CD14-positive monocyte (primary cell): ENCODE measurements at regions not wholly inside any gene's neighbourhood (a gene's known extent, or its start where the extent isn't known, plus 50 kb on each side); places are given as distances from the start of the nearest gene placed in this dataset.

ENCODE experiments used
- DNase-seq, 3 donors: peaks; one replicate each; pipeline ENCODE4 v3.0.0-alpha.2; 2011 to 2022
- H2AFZ ChIP-seq: 2 replicates; pipeline ENCODE4 v1.6.0; 2012; ENCODE audit warnings: mild to moderate bottlenecking, low read depth, low read length, inconsistent platforms; ENCODE audit not compliant: insufficient read depth, poor library complexity, severe bottlenecking
- H3K27ac ChIP-seq, 2 donors: 1 replicate in 1 of 2; 2 replicates in 1 of 2; pipeline ENCODE4 v1.5.1; 2012 to 2013; ENCODE audit warnings: low read length in 2 of 2, control low read depth in 1 of 2, inconsistent platforms in 1 of 2, low read depth in 1 of 2, mild to moderate bottlenecking in 1 of 2
- H3K27me3 ChIP-seq, 2 donors: one replicate each; pipeline versions ENCODE4 v1.6.0 to v1.6.1; 2011 to 2013; ENCODE audit warnings: low read length in 2 of 2; ENCODE audit not compliant: control insufficient read depth in 2 of 2, insufficient read depth in 2 of 2
- H3K36me3 ChIP-seq, 2 donors: replicated peaks in 1 of 2; 1 replicate in 1 of 2; 2 replicates in 1 of 2; pipeline versions ENCODE4 v1.5.1 to v1.6.1; 2012 to 2013; ENCODE audit warnings: low read length in 2 of 2, control low read depth in 1 of 2, inconsistent platforms in 1 of 2, mild to moderate bottlenecking in 1 of 2; ENCODE audit not compliant: insufficient read depth in 2 of 2, control insufficient read depth in 1 of 2
- H3K4me1 ChIP-seq, 2 donors: 1 replicate in 1 of 2; 2 replicates in 1 of 2; pipeline versions ENCODE4 v1.5.1 to v1.6.1; 2012 to 2013; ENCODE audit warnings: low read length in 2 of 2, control low read depth in 1 of 2, inconsistent platforms in 1 of 2, mild to moderate bottlenecking in 1 of 2, moderate library complexity in 1 of 2; ENCODE audit not compliant: insufficient read depth in 2 of 2, control insufficient read depth in 1 of 2
- H3K4me2 ChIP-seq: replicated peaks from 2 replicates; pipeline ENCODE3; 2012; ENCODE audit warnings: low read length, moderate library complexity, mild to moderate bottlenecking; ENCODE audit not compliant: poor library complexity, severe bottlenecking; ENCODE audit errors: extremely low read depth
- H3K4me3 ChIP-seq, 3 experiments: fragments of 200-600 bp in 1 of 3; sonication (generic) in 1 of 3; replicated peaks in 1 of 3; 1 replicate in 2 of 3; 2 replicates in 1 of 3; pipeline ENCODE4 v1.5.1; 2011 to 2013; ENCODE audit warnings: low read length in 3 of 3, mild to moderate bottlenecking in 3 of 3, control low read depth in 2 of 3, low read depth in 2 of 3, inconsistent platforms in 1 of 3, moderate library complexity in 1 of 3
- H3K79me2 ChIP-seq: 2 replicates; pipeline ENCODE4 v1.6.0; 2012; ENCODE audit warnings: mild to moderate bottlenecking, control low read depth, inconsistent platforms, low read length, moderate library complexity; ENCODE audit not compliant: insufficient read depth
- H3K9ac ChIP-seq: 2 replicates; pipeline ENCODE4 v1.6.0; 2017; ENCODE audit warnings: low read length, mild to moderate bottlenecking; ENCODE audit not compliant: insufficient read depth, poor library complexity, severe bottlenecking
- H3K9me3 ChIP-seq, 2 donors: replicated peaks in 1 of 2; 1 replicate in 1 of 2; 2 replicates in 1 of 2; pipeline versions ENCODE4 v1.5.1 to v1.6.1; 2012 to 2013; ENCODE audit warnings: low read length in 2 of 2, control low read depth in 1 of 2; ENCODE audit not compliant: control insufficient read depth in 1 of 2, insufficient read depth in 1 of 2
- H4K20me1 ChIP-seq: 2 replicates; pipeline ENCODE4 v1.6.0; 2012; ENCODE audit warnings: mild to moderate bottlenecking, low read length, control low read depth, moderate library complexity; ENCODE audit not compliant: insufficient read depth
- H3K27ac Mint-ChIP-seq, 7 donors: one replicate each; pipeline ENCODE4 v1.8.0; 2020; ENCODE audit warnings: mild to moderate bottlenecking in 7 of 7, mixed read lengths in 7 of 7, moderate library complexity in 6 of 7, inconsistent platforms in 2 of 7
- H3K27me3 Mint-ChIP-seq, 3 donors: one replicate each; pipeline ENCODE4 v1.8.0; 2021 to 2022; ENCODE audit warnings: low read depth in 3 of 3, mild to moderate bottlenecking in 3 of 3, mixed read lengths in 3 of 3, moderate library complexity in 3 of 3, inconsistent platforms in 1 of 3
- H3K36me3 Mint-ChIP-seq, 2 donors: one replicate each; pipeline ENCODE4 v1.8.0; 2020; ENCODE audit warnings: mixed read lengths in 2 of 2, inconsistent platforms in 1 of 2, mild to moderate bottlenecking in 1 of 2
- H3K4me1 Mint-ChIP-seq: one replicate; pipeline ENCODE4 v1.8.0; 2020; ENCODE audit warnings: mild to moderate bottlenecking, mixed read lengths
- H3K4me3 Mint-ChIP-seq, 2 donors: one replicate each; pipeline ENCODE4 v1.8.0; 2020; ENCODE audit warnings: mild to moderate bottlenecking in 2 of 2, mixed read lengths in 2 of 2, moderate library complexity in 1 of 2
- H3K9me3 Mint-ChIP-seq, 7 donors: one replicate each; pipeline ENCODE4 v1.8.0; 2020 to 2022; ENCODE audit warnings: mixed read lengths in 7 of 7, mild to moderate bottlenecking in 6 of 7, moderate library complexity in 6 of 7, inconsistent platforms in 2 of 7
- WGBS: methylation state at CpG from one replicate; pipeline ENCODE4 v1.1.5; 2013; ENCODE audit warnings: missing lambda C conversion rate; ENCODE audit not compliant: insufficient coverage; 5-methylcytosine and 5-hydroxymethylcytosine counted together
- intact Hi-C, 2 donors: fragments of 100-400 bp; cut with micrococcal nuclease; formaldehyde crosslinking; loops; one replicate each; pipeline versions ENCODE4 v1.15.0 to v1.15.1; 2023
- TF ChIP-seq, protein P1 (sequence below): fragments of 200-600 bp; IDR thresholded peaks from one replicate; pipeline ENCODE4 v1.8.0; 2022; ENCODE audit warnings: antibody characterized with exemption, mild to moderate bottlenecking

DNA sequence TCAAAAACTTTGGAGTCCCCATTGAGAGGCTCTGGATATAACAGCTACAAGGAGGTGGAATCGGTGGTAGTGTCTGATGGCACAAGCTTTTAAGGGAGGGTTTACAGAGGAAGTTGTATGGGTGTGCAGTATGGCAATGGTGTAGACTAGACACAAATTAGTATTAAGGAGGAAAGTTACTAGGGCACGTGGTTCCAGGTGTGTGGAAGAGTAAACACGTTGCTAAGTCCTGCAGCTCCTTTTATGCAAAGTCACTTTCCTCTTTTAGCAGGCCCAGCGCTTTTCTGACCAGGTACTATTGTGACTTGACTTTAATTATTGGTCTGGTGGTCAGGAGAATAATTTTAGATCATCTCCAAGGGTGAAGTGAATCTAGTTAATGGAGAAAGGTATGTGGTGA, 287.5 kb upstream of the B3GALT2 start:
- Histone ChIP-seq H3K27me3 (no peaks in the 10 kb centered on the region), H3K79me2 (no peaks in the 10 kb centered on the region), H3K27ac (no peak overlapping the region), H3K36me3 (no peaks in the 10 kb centered on the region), H3K4me2 (no peak overlapping the region), H2AFZ (no peak overlapping the region), H3K4me1 (no peaks in the 10 kb centered on the region), H3K9ac (no peak overlapping the region), H4K20me1 (no peaks in the 10 kb centered on the region), H3K9me3 (no peaks in the 10 kb centered on the region), H3K4me3 (no peak overlapping the region)
- no peak for DNase-seq
- Mint-ChIP-seq H3K4me1 (no peaks in the 10 kb centered on the region), H3K27me3 (peaks cover 0 to 2% (median 0%) of the 10 kb centered on the region in 3 donors), H3K27ac (no peak overlapping the region), H3K9me3 (peaks cover 0 to 9% (median 2%) of the 10 kb centered on the region in 7 donors), H3K36me3 (no peaks in the 10 kb centered on the region), H3K4me3 (no peak overlapping the region)
- 92% methylated on average over 3 of the region's 4 CpGs for WGBS
- intact Hi-C loops, result no loop called here
- TF ChIP-seq, protein P1, sequence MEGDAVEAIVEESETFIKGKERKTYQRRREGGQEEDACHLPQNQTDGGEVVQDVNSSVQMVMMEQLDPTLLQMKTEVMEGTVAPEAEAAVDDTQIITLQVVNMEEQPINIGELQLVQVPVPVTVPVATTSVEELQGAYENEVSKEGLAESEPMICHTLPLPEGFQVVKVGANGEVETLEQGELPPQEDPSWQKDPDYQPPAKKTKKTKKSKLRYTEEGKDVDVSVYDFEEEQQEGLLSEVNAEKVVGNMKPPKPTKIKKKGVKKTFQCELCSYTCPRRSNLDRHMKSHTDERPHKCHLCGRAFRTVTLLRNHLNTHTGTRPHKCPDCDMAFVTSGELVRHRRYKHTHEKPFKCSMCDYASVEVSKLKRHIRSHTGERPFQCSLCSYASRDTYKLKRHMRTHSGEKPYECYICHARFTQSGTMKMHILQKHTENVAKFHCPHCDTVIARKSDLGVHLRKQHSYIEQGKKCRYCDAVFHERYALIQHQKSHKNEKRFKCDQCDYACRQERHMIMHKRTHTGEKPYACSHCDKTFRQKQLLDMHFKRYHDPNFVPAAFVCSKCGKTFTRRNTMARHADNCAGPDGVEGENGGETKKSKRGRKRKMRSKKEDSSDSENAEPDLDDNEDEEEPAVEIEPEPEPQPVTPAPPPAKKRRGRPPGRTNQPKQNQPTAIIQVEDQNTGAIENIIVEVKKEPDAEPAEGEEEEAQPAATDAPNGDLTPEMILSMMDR, result no peak

DNA sequence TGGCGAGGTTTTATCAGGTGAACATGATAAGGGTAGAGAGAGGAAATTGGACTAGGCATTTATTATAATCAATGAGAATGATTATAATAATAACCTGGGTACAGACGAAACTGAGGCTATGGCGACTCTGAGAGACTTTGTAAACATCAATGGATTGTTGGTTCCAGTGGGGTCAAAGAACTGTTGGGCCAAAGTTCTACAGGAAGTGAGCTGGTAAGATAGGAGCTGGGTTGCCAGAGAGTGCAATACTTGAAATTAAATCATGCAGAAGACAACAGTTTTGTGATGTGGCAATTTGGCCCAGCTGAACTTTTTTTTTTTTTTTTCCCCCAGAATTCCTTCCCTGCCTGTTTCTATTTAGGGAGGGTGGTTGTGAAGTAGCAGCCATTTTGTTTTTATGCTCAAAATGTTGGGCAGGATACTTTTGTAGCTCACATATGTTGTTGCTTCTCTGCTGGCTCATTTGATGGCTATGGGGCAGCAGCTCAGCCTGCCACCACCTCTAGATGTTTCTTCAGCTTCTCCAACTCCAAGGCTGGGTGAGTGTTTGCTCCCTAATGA, 286.5 kb upstream of the B3GALT2 start:
- Mint-ChIP-seq H3K27me3 (peaks cover 0 to 2% (median 0%) of the 10 kb centered on the region in 3 donors), H3K4me1 (no peaks in the 10 kb centered on the region), H3K36me3 (no peaks in the 10 kb centered on the region), H3K9me3 (peaks cover 0 to 9% (median 2%) of the 10 kb centered on the region in 7 donors), H3K27ac (no peak overlapping the region), H3K4me3 (no peak overlapping the region)
- Histone ChIP-seq H3K27ac (no peak overlapping the region), H3K36me3 (no peaks in the 10 kb centered on the region), H3K79me2 (no peaks in the 10 kb centered on the region), H3K9me3 (no peaks in the 10 kb centered on the region), H2AFZ (no peak overlapping the region), H3K4me2 (no peak overlapping the region), H3K27me3 (no peaks in the 10 kb centered on the region), H3K9ac (no peak overlapping the region), H3K4me3 (no peak overlapping the region), H4K20me1 (no peaks in the 10 kb centered on the region), H3K4me1 (no peaks in the 10 kb centered on the region)
- no peak for DNase-seq
- 100% methylated on average over 2 of the region's 3 CpGs for WGBS
- intact Hi-C loops, result no loop called here
- TF ChIP-seq, protein P1, result no peak
